ENCODE measurements at regions not wholly inside any gene's neighbourhood (a gene's known extent, or its start where the extent isn't known, plus 50 kb on each side); places are given as distances from the start of the nearest gene placed in this dataset.

DNA sequence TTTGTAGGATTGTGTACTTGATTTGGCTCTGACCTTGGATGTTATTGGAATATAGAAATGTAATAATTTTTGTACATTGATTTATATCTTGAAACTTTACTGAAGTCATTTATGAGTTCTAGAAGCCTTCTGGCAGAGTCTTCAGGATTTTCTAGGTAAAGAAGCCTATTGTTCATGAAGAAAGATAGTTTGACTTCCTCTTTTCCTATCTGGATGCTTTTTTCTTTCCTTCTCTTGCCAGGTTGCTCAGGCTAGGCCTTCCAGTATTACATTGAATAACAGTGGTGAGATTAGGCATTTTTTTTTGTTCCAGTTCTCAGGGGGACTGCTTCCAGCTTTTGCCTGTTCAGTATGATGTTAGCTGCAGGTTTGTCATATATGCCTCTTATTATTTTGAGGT lies 191.1 kb downstream of the NAA11 start:
- no peaks in the 10 kb centered on the region for H3K79me1 ChIP-seq (ENCODE audit: insufficient read depth, low read depth, low read length, poor library complexity, severe bottlenecking)
- no peak overlapping the region for H3T11ph ChIP-seq (ENCODE audit: low read length)
- no peak overlapping the region for H2BK12ac ChIP-seq (ENCODE audit: insufficient read length, low read depth, low read length)
- H4K20me1 ChIP-seq (ENCODE audit: control insufficient read depth, insufficient read depth, insufficient read length): no peaks in the 10 kb centered on the region
- H2AK5ac ChIP-seq (ENCODE audit: insufficient read length, low read length): no peak overlapping the region
- H2BK15ac ChIP-seq (ENCODE audit: low read depth, low read length): no peak overlapping the region
- no peaks in the 10 kb centered on the region for H3K36me3 Mint-ChIP-seq (ENCODE audit: insufficient read depth in 1 of 3, low read depth in 3 of 3)
- H3K4me2 ChIP-seq (ENCODE audit: insufficient read depth, insufficient read length, low read length): no peak overlapping the region
- H3K27me3 Mint-ChIP-seq (ENCODE audit: low read depth): no peaks in the 10 kb centered on the region
- no peak overlapping the region for H2BK20ac ChIP-seq (ENCODE audit: low read depth, low read length, poor library complexity, severe bottlenecking)
- H3K9ac ChIP-seq (ENCODE audit: extremely low read depth, insufficient read length, low read length): no peak overlapping the region
- no peak overlapping the region for H4K91ac ChIP-seq (ENCODE audit: insufficient read length, low read depth, low read length)
- no peak overlapping the region for H3K18ac ChIP-seq (ENCODE audit: insufficient read length, low read depth, low read length)
- H2BK5ac ChIP-seq (ENCODE audit: insufficient read length, low read length): no peak overlapping the region
- TF ChIP-seq, protein P1, sequence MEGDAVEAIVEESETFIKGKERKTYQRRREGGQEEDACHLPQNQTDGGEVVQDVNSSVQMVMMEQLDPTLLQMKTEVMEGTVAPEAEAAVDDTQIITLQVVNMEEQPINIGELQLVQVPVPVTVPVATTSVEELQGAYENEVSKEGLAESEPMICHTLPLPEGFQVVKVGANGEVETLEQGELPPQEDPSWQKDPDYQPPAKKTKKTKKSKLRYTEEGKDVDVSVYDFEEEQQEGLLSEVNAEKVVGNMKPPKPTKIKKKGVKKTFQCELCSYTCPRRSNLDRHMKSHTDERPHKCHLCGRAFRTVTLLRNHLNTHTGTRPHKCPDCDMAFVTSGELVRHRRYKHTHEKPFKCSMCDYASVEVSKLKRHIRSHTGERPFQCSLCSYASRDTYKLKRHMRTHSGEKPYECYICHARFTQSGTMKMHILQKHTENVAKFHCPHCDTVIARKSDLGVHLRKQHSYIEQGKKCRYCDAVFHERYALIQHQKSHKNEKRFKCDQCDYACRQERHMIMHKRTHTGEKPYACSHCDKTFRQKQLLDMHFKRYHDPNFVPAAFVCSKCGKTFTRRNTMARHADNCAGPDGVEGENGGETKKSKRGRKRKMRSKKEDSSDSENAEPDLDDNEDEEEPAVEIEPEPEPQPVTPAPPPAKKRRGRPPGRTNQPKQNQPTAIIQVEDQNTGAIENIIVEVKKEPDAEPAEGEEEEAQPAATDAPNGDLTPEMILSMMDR (conservative IDR thresholded peaks at IDR 0.05): no peak
- no peak overlapping the region for H3K23ac ChIP-seq (ENCODE audit: insufficient read length, low read depth, low read length)
- H3K27ac ChIP-seq (ENCODE audit: insufficient read length, low read depth, low read length): no peak overlapping the region
- H4K8ac ChIP-seq (replicated peaks; ENCODE audit: insufficient read length, low read depth, low read length): no peak overlapping the region
- H3K9me3 Mint-ChIP-seq: peaks cover 0 to 9% of the 10 kb centered on the region in 2 experiments; a peak in 2 of 5 replicates
- H3K27ac Mint-ChIP-seq: peak overlapping the region in 1 of 3 experiments; percentile 2; a peak in 1 of 7 replicates
- H3K4me1 Mint-ChIP-seq: peaks cover 3% of the 10 kb centered on the region in 2 experiments; a peak in 2 of 4 replicates
- H4K5ac ChIP-seq (ENCODE audit: insufficient read length, low read depth, low read length): no peak overlapping the region
- DNase-seq: no peak
- no peaks in the 10 kb centered on the region for H3K79me2 ChIP-seq (ENCODE audit: insufficient read depth, low read length)
- no peaks in the 10 kb centered on the region for H3K9me3 ChIP-seq (ENCODE audit: control insufficient read depth, low read depth, low read length)
- H3K4me3 Mint-ChIP-seq: no peak overlapping the region
- no peak overlapping the region for H2BK120ac ChIP-seq (ENCODE audit: low read depth, low read length, poor library complexity, severe bottlenecking)
- H3K56ac ChIP-seq (ENCODE audit: insufficient read length, low read depth, low read length): no peak overlapping the region
- no peaks in the 10 kb centered on the region for H3K27me3 ChIP-seq (ENCODE audit: insufficient read depth, low read length)
- H2AFZ ChIP-seq (ENCODE audit: low read length): no peak overlapping the region
- no peaks in the 10 kb centered on the region for H3K23me2 ChIP-seq (ENCODE audit: insufficient read length, low read depth, low read length, poor library complexity, severe bottlenecking)
- no peak overlapping the region for H3K4ac ChIP-seq (ENCODE audit: low read depth, low read length)
- no peaks in the 10 kb centered on the region for H3K4me1 ChIP-seq (ENCODE audit: insufficient read depth, low read length)
- H3K14ac ChIP-seq (ENCODE audit: insufficient read depth, low read length): no peak overlapping the region

All from H9 (cell line).